GM21390 (cell line): ENCODE measurements at regions not wholly inside any gene's neighbourhood (a gene's known extent, or its start where the extent isn't known, plus 50 kb on each side); places are given as distances from the start of the nearest gene placed in this dataset.

ENCODE experiments used
- ATAC-seq: cut with Tn5 transposase; IDR thresholded peaks from one replicate; pipeline ENCODE4 v1.9.1; 2021; ENCODE audit not compliant: unreplicated experiment

- ATAC-seq, result no peak
These were observed 1124.2 kb upstream of the WWC1 start for GRCh38 chr5:167167191-167167795.

- ATAC-seq, result no peak
These were observed 1122.5 kb upstream of the WWC1 start for GRCh38 chr5:167168971-167169370.

GRCh38 chr5:167171056-167171455 lies 1120.4 kb upstream of the WWC1 start:
- no peak for ATAC-seq

GRCh38 chr5:167177736-167178135 lies 1113.7 kb upstream of the WWC1 start:
- no peak for ATAC-seq

GRCh38 chr5:167180906-167181305 lies 1110.5 kb upstream of the WWC1 start:
- ATAC-seq, result no peak

- ATAC-seq, result no peak
These were observed 1085.6 kb upstream of the WWC1 start for GRCh38 chr5:167205881-167206280.

- no peak for ATAC-seq
These were observed 1084.4 kb upstream of the WWC1 start for GRCh38 chr5:167207081-167207480.

GRCh38 chr5:167208911-167209310 lies 1082.5 kb upstream of the WWC1 start:
- ATAC-seq, result no peak

GRCh38 chr5:167217097-167217743 lies 1074.2 kb upstream of the WWC1 start:
- no peak for ATAC-seq

GRCh38 chr5:167219298-167219697 lies 1072.1 kb upstream of the WWC1 start:
- no peak for ATAC-seq

- no peak for ATAC-seq
These were observed 1065.1 kb upstream of the WWC1 start for GRCh38 chr5:167226386-167226785.

GRCh38 chr5:167228134-167228533 lies 1063.3 kb upstream of the WWC1 start:
- ATAC-seq, result no peak

- no peak for ATAC-seq
These were observed 1061.7 kb upstream of the WWC1 start for GRCh38 chr5:167229751-167230150.

GRCh38 chr5:167230414-167230813 lies 1061.0 kb upstream of the WWC1 start:
- no peak for ATAC-seq

GRCh38 chr5:167232675-167233311 lies 1058.7 kb upstream of the WWC1 start:
- no peak for ATAC-seq

- ATAC-seq, result no peak
These were observed 1057.8 kb upstream of the WWC1 start for GRCh38 chr5:167233507-167234220.

- ATAC-seq, result no peak
These were observed 1049.9 kb upstream of the WWC1 start for GRCh38 chr5:167241436-167242067.

- ATAC-seq, result no peak
These were observed 1048.7 kb upstream of the WWC1 start for GRCh38 chr5:167242701-167243100.

- ATAC-seq, result no peak
These were observed 1048.0 kb upstream of the WWC1 start for GRCh38 chr5:167243463-167243862.

- no peak for ATAC-seq
These were observed 1046.9 kb upstream of the WWC1 start for GRCh38 chr5:167244583-167244982.

GRCh38 chr5:167245868-167246267 lies 1045.6 kb upstream of the WWC1 start:
- no peak for ATAC-seq
